B cell (primary cell): ENCODE measurements at regions not wholly inside any gene's neighbourhood (a gene's known extent, or its start where the extent isn't known, plus 50 kb on each side); places are given as distances from the start of the nearest gene placed in this dataset.
"Not testable (repeated sequence)": the region's sequence is repeated elsewhere in the genome, so short reads cannot be mapped to it uniquely, and the experiment has no call there.

Experiments used
- ATAC-seq: fragments of 200-7000 bp; cut with Tn5 transposase; one replicate; pipeline ENCODE4 v1.10.0; 2021; ENCODE audit warnings: low read depth, mild to moderate bottlenecking, moderate number of reproducible peaks, moderate library complexity
- CTCF ChIA-PET: fragments of 350-600 bp; sonication (Branson Sonifier 250); formaldehyde crosslinking; loops from one replicate; lab custom pipeline; 2021; ENCODE audit warnings: antibody characterized with exemption, inconsistent platforms; lab: Charles Lee
- POLR2A ChIA-PET: fragments of 350-600 bp; sonication (Branson Sonifier 250); formaldehyde crosslinking; loops from one replicate; lab custom pipeline; 2021; ENCODE audit warnings: antibody characterized with exemption; lab: Charles Lee
- DNase-seq: peaks from one replicate; pipeline ENCODE4 v3.0.0; 2013
- H2AFZ ChIP-seq: 2 replicates; pipeline ENCODE4 v1.6.1; 2012; ENCODE audit warnings: mild to moderate bottlenecking, low read depth, low read length; ENCODE audit not compliant: insufficient read depth, poor library complexity, severe bottlenecking
- H3K27ac ChIP-seq, 2 donors: 1 replicate in 1 of 2; 2 replicates in 1 of 2; pipeline ENCODE4 v1.5.1; 2012 to 2013; ENCODE audit warnings: low read length in 2 of 2, mild to moderate bottlenecking in 2 of 2, moderate library complexity in 1 of 2
- H3K27me3 ChIP-seq, 4 experiments: fragments of 200-600 bp in 1 of 4; sonication (generic) in 1 of 4; replicated peaks in 1 of 4; 1 replicate in 2 of 4; 2 replicates in 2 of 4; pipeline versions ENCODE4 v1.6.1 to v1.7.0; 2013 to 2016; ENCODE audit warnings: low read length in 3 of 4, mild to moderate bottlenecking in 2 of 4, mixed read lengths in 1 of 4, moderate library complexity in 1 of 4; ENCODE audit not compliant: insufficient read depth in 4 of 4, control insufficient read depth in 3 of 4; ENCODE audit errors: control extremely low read depth in 1 of 4
- H3K36me3 ChIP-seq, 2 experiments: replicated peaks in 1 of 2; 1 replicate in 1 of 2; 2 replicates in 1 of 2; pipeline versions ENCODE4 v1.6.1 to v1.7.1; 2013; ENCODE audit warnings: low read length in 1 of 2; ENCODE audit not compliant: insufficient read depth in 2 of 2, control insufficient read depth in 1 of 2; ENCODE audit errors: control extremely low read depth in 1 of 2, extremely low read depth in 1 of 2
- H3K4me1 ChIP-seq, 2 donors: fragments of 200-600 bp in 1 of 2; sonication (generic) in 1 of 2; 1 replicate in 1 of 2; 2 replicates in 1 of 2; pipeline versions ENCODE4 v1.5.1 to v1.6.1; 2013 to 2017; ENCODE audit warnings: low read length in 2 of 2; ENCODE audit not compliant: control insufficient read depth in 2 of 2, insufficient read depth in 2 of 2
- H3K4me2 ChIP-seq: replicated peaks from 2 replicates; pipeline ENCODE3; 2012; ENCODE audit warnings: mild to moderate bottlenecking, low read depth, low read length; ENCODE audit not compliant: poor library complexity, severe bottlenecking
- H3K4me3 ChIP-seq, 5 experiments: fragments of 200-600 bp in 1 of 5; sonication (generic) in 1 of 5; 1 replicate in 3 of 5; 2 replicates in 2 of 5; pipeline versions ENCODE4 v1.5.1 to v1.7.0; 2011 to 2016; ENCODE audit warnings: low read length in 4 of 5, mild to moderate bottlenecking in 4 of 5, low read depth in 2 of 5, control low read depth in 1 of 5, moderate library complexity in 1 of 5; ENCODE audit not compliant: insufficient read depth in 1 of 5; ENCODE audit errors: control extremely low read depth in 1 of 5, extremely low read depth in 1 of 5
- H3K79me2 ChIP-seq: fragments of 200-600 bp; sonication (generic); one replicate; pipeline ENCODE4 v1.6.0; 2016; ENCODE audit warnings: low read length; ENCODE audit not compliant: control insufficient read depth, insufficient read depth
- H3K9ac ChIP-seq: fragments of 200-600 bp; sonication (generic); 2 replicates; pipeline ENCODE4 v1.6.1; 2017; ENCODE audit warnings: mild to moderate bottlenecking, low read length, moderate library complexity
- H3K9me3 ChIP-seq, 3 donors: one replicate each; pipeline versions ENCODE4 v1.6.1 to v1.7.1; 2013; ENCODE audit warnings: low read length in 2 of 3; ENCODE audit not compliant: control insufficient read depth in 2 of 3, insufficient read depth in 1 of 3; ENCODE audit errors: control extremely low read depth in 1 of 3
- H4K20me1 ChIP-seq: 2 replicates; pipeline ENCODE4 v1.6.0; 2012; ENCODE audit warnings: mild to moderate bottlenecking, low read length; ENCODE audit not compliant: insufficient read depth, control insufficient read depth, poor library complexity, severe bottlenecking
- H3K27ac Mint-ChIP-seq: one replicate; pipeline ENCODE4 v1.8.0; 2021; ENCODE audit warnings: mixed read lengths
- H3K27me3 Mint-ChIP-seq: one replicate; pipeline ENCODE4 v1.8.0; 2021; ENCODE audit warnings: mixed read lengths
- H3K4me1 Mint-ChIP-seq: one replicate; pipeline ENCODE4 v1.8.0; 2021; ENCODE audit warnings: mixed read lengths
- H3K4me3 Mint-ChIP-seq: one replicate; pipeline ENCODE4 v1.8.0; 2021; ENCODE audit warnings: mixed read lengths
- H3K9me3 Mint-ChIP-seq: one replicate; pipeline ENCODE4 v1.8.0; 2022; ENCODE audit warnings: mixed read lengths; ENCODE audit not compliant: insufficient read depth
- EZH2 ChIP-seq: IDR thresholded peaks from 2 replicates; pipeline ENCODE4 v1.6.1; 2012; ENCODE audit warnings: borderline replicate concordance, low read depth, mild to moderate bottlenecking, moderate library complexity, low read length; ENCODE audit not compliant: insufficient read depth, poor library complexity, severe bottlenecking
- WGBS: methylation state at CpG from one replicate; pipeline ENCODE4 v1.1.5; 2013; ENCODE audit warnings: missing lambda C conversion rate; ENCODE audit not compliant: insufficient coverage; 5-methylcytosine and 5-hydroxymethylcytosine counted together
- intact Hi-C: fragments of 100-400 bp; cut with micrococcal nuclease; formaldehyde crosslinking; loops from one replicate; pipeline ENCODE4 v1.10.0; 2022
- TF ChIP-seq, protein P1 (sequence below): fragments of 200-600 bp; IDR thresholded peaks from one replicate; pipeline ENCODE4 v1.8.0; 2022; ENCODE audit warnings: antibody characterized with exemption, mild to moderate bottlenecking

DNA sequence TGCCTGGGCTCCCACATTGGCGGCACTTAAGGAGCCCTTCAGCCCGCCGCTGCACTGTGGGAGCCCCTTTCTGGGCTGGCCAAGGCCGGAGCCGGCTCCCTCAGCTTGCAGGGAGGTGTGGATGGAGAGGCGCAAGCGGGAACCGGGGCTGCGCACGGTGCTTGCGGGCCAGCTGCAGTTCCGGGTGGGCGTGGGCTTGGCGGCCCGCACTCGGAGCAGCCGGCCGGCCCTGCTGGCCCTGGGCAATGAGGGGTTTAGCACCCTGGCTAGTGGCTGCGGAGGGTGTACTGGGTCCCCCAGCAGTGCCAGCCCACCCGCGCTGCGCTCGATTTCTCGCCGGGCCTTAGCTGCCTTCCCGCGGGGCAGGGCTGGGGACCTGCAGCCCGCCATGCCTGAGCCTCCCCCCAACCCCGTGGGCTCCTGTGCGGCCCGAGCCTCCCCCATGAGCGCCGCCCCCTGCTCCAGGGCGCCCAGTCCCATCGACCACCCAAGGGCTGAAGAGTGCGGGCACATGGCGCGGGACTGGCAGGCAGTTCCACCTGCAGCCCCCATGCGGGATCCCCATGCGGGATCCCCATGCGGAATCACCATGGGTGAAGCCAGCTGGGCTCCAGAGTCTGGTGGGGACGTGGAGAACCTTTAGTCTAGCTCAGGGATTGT, 998.9 kb upstream of the MIR17HG start:
- H3K27me3 ChIP-seq, H3K9ac ChIP-seq, H3K4me3 Mint-ChIP-seq, H2AFZ ChIP-seq, intact Hi-C loops, H3K4me2 ChIP-seq, H3K27me3 Mint-ChIP-seq, H3K4me3 ChIP-seq, POLR2A ChIA-PET, H3K27ac ChIP-seq, H3K79me2 ChIP-seq, DNase-seq, H3K9me3 Mint-ChIP-seq, H4K20me1 ChIP-seq, H3K36me3 ChIP-seq, H3K4me1 ChIP-seq, CTCF ChIA-PET, H3K27ac Mint-ChIP-seq, H3K4me1 Mint-ChIP-seq, ATAC-seq: not testable (repeated sequence)
- H3K9me3 ChIP-seq = peaks cover 0 to 13% (median 0%) of the 10 kb centered on the region in 3 donors
- WGBS = 96% methylated on average over 42 of the region's 42 CpGs

DNA sequence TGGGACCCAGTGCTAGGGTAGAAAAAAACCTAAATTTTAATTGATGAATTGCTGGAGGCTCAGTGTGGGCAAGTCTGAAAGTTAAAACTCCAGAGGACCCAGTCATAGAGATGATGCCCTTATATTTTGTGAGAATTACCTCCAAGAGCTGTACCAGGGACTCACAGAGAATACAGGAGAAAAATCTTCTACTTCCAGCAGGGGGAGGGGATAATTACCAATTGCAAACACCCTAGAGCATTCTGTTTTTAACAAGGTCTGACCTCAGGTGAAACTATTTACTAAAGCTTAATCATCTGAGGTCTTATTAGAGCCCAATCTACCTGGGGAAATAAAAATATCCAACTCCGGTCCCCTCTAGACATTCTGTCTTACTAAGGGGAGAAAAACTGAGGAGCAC, 994.7 kb upstream of the MIR17HG start:
- no peak for ATAC-seq
- no CpG with 5 or more reads among the region's 1 CpG for WGBS
- Mint-ChIP-seq H3K4me3 (no peak overlapping the region), H3K4me1 (no peaks in the 10 kb centered on the region), H3K27ac (no peak overlapping the region), H3K27me3 (no peaks in the 10 kb centered on the region), H3K9me3 (peaks cover 5% of the 10 kb centered on the region)
- no peaks in the 10 kb centered on the region for H3K36me3 ChIP-seq
- H2AFZ ChIP-seq = no peak overlapping the region
- CTCF ChIA-PET = no interaction called here
- no peak overlapping the region for H3K27ac ChIP-seq
- H3K4me2 ChIP-seq = no peak overlapping the region
- H4K20me1 ChIP-seq = no peaks in the 10 kb centered on the region
- no peaks in the 10 kb centered on the region for H3K4me1 ChIP-seq
- POLR2A ChIA-PET = no interaction called here
- H3K4me3 ChIP-seq = no peak overlapping the region
- no peak overlapping the region for H3K9ac ChIP-seq
- TF ChIP-seq, protein P1, sequence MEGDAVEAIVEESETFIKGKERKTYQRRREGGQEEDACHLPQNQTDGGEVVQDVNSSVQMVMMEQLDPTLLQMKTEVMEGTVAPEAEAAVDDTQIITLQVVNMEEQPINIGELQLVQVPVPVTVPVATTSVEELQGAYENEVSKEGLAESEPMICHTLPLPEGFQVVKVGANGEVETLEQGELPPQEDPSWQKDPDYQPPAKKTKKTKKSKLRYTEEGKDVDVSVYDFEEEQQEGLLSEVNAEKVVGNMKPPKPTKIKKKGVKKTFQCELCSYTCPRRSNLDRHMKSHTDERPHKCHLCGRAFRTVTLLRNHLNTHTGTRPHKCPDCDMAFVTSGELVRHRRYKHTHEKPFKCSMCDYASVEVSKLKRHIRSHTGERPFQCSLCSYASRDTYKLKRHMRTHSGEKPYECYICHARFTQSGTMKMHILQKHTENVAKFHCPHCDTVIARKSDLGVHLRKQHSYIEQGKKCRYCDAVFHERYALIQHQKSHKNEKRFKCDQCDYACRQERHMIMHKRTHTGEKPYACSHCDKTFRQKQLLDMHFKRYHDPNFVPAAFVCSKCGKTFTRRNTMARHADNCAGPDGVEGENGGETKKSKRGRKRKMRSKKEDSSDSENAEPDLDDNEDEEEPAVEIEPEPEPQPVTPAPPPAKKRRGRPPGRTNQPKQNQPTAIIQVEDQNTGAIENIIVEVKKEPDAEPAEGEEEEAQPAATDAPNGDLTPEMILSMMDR = no peak
- TF ChIP-seq EZH2 = no peak
- DNase-seq = no peak
- no peaks in the 10 kb centered on the region for H3K27me3 ChIP-seq
- H3K79me2 ChIP-seq = no peaks in the 10 kb centered on the region
- peaks cover 0 to 13% (median 0%) of the 10 kb centered on the region in 3 donors for H3K9me3 ChIP-seq
- intact Hi-C loops = no loop called here
